Spleen (tissue), 7 donors: ENCODE measurements at regions not wholly inside any gene's neighbourhood (a gene's known extent, or its start where the extent isn't known, plus 50 kb on each side); places are given as distances from the start of the nearest gene placed in this dataset.

Experiments
- POLR2A ChIP-seq, 3 donors: fragments of 450-650 bp; IDR thresholded peaks; one replicate each; pipeline ENCODE4 v1.5.1; 2017; ENCODE audit warnings: antibody characterized with exemption in 3 of 3, mild to moderate bottlenecking in 1 of 3
- TF ChIP-seq, protein P1 (sequence below), 11 experiments: fragments of 200-600 bp in 7 of 11; fragments of 450-650 bp in 4 of 11; sonication (generic) in 4 of 11; IDR thresholded peaks in 8 of 11; conservative IDR thresholded peaks in 3 of 11; 1 replicate in 7 of 11; 2 replicates in 4 of 11; pipeline versions ENCODE4 v1.4.0 to v1.8.0; 2016 to 2021; ENCODE audit warnings: antibody characterized with exemption in 11 of 11, inconsistent platforms in 4 of 11, mild to moderate bottlenecking in 1 of 11
- donor health status: DM: no; HTN: no; CAD: no; lungs with moderate emphysema.
- donor health status: DM: no; HTN: no; CAD: no.
- donor health status: DM: no; HTN: no; CAD: no.

DNA sequence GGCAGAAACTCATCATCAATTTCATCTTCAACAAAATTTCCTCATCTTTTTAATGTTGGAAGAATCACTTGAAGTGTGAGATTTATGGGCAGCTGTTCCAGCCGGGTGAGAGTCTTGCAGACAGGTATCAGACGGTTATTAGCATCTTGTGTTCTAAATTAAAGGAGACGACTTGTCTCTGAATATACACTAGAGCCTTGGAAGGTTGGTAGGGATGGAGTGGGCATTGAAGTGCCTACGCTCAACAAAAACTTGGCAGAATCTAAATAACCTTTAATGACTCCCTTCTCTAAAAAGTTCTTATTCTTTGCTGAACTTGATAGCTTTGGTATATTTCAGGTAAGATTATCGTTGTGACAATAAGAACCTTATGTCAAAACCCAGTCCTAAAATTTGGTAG is 111.5 kb upstream of the MAGI3 start:
- TF ChIP-seq, protein P1, sequence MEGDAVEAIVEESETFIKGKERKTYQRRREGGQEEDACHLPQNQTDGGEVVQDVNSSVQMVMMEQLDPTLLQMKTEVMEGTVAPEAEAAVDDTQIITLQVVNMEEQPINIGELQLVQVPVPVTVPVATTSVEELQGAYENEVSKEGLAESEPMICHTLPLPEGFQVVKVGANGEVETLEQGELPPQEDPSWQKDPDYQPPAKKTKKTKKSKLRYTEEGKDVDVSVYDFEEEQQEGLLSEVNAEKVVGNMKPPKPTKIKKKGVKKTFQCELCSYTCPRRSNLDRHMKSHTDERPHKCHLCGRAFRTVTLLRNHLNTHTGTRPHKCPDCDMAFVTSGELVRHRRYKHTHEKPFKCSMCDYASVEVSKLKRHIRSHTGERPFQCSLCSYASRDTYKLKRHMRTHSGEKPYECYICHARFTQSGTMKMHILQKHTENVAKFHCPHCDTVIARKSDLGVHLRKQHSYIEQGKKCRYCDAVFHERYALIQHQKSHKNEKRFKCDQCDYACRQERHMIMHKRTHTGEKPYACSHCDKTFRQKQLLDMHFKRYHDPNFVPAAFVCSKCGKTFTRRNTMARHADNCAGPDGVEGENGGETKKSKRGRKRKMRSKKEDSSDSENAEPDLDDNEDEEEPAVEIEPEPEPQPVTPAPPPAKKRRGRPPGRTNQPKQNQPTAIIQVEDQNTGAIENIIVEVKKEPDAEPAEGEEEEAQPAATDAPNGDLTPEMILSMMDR (IDR thresholded peaks at IDR 0.05 in 8 of 11, conservative IDR thresholded peaks at IDR 0.05 in 3 of 11) = no peak
- no peak for TF ChIP-seq POLR2A (IDR thresholded peaks at IDR 0.05)
